ENCODE measurements at regions not wholly inside any gene's neighbourhood (a gene's known extent, or its start where the extent isn't known, plus 50 kb on each side); places are given as distances from the start of the nearest gene placed in this dataset.

DNA sequence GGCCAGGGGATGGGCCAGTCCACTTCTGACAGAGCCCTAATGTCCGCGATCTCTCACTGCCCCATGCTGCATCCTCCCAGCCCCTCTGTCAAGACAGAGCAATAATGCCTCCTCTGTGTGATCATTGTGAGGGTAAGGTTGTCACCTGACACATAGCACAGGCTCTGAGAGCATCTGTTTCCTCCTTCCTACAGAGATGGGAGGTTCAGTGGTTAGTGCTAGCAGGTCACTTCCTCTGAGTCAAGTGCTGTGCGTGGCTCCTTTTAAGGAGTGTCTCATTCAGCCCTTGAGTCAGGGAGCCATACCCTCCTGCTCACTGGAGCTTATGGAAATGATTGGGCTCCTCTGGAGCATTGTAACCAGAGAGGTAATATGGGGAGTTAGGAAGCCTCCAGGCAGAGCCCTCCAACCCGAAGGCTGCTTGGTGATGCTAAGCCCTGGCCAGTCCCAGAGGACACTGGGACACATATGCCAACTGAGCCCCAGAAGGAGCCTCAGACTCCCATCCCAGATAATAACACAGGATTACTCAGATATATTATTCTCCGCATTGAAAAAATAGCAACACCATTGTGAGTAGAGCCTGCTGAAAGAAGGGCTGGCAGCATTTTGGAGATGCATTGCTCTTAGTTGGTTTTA is 189.0 kb downstream of the GALNT1 start:
- H3K9me3 ChIP-seq: no peaks in the 10 kb centered on the region
- H3K4me3 ChIP-seq: no peak overlapping the region
- intact Hi-C loops (cut with DNase I): no loop called here
- TF ChIP-seq POLR2A (IDR thresholded peaks at IDR 0.05) (no peak), POLR2AphosphoS5 (IDR thresholded peaks at IDR 0.05) (no peak)
- TF ChIP-seq, protein P1, sequence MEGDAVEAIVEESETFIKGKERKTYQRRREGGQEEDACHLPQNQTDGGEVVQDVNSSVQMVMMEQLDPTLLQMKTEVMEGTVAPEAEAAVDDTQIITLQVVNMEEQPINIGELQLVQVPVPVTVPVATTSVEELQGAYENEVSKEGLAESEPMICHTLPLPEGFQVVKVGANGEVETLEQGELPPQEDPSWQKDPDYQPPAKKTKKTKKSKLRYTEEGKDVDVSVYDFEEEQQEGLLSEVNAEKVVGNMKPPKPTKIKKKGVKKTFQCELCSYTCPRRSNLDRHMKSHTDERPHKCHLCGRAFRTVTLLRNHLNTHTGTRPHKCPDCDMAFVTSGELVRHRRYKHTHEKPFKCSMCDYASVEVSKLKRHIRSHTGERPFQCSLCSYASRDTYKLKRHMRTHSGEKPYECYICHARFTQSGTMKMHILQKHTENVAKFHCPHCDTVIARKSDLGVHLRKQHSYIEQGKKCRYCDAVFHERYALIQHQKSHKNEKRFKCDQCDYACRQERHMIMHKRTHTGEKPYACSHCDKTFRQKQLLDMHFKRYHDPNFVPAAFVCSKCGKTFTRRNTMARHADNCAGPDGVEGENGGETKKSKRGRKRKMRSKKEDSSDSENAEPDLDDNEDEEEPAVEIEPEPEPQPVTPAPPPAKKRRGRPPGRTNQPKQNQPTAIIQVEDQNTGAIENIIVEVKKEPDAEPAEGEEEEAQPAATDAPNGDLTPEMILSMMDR (IDR thresholded peaks at IDR 0.05): no peak
- H3K27me3 ChIP-seq (replicated peaks; ENCODE audit: insufficient read depth): no peaks in the 10 kb centered on the region
- H3K36me3 ChIP-seq: no peaks in the 10 kb centered on the region
- WGBS: 57% methylated on average over 5 of the region's 5 CpGs
- no peak for DNase-seq (ENCODE audit: low spot score)
- H3K27ac ChIP-seq: no peak overlapping the region
- H3K4me1 ChIP-seq (replicated peaks): no peaks in the 10 kb centered on the region

DNA sequence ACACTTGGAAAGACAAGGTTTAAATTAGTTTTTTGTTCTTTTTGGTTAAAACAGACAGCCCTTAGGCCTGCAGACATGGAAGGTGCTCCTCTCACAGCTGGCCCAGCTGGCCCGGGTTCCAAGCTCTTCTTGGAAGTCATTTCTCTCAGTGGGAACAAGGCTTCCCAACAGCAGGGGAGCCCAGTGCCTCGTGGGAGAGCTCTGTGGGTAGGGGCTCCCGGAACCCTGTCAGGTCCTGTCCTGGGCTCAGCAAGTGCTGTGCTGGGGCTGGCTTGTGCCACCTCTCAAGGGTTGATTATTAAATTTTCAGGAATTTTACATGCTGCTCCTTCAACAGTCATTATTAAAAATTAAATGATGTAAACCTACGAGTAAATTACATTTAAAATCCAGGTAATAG is 189.6 kb downstream of the GALNT1 start:
- TF ChIP-seq POLR2AphosphoS5 (IDR thresholded peaks at IDR 0.05) (no peak), POLR2A (IDR thresholded peaks at IDR 0.05) (no peak)
- TF ChIP-seq, protein P1 (IDR thresholded peaks at IDR 0.05): no peak
- H3K4me3 ChIP-seq: no peak overlapping the region
- H3K4me1 ChIP-seq (replicated peaks): no peaks in the 10 kb centered on the region
- 80% methylated on average over 4 of the region's 4 CpGs for WGBS
- H3K36me3 ChIP-seq: no peaks in the 10 kb centered on the region
- H3K9me3 ChIP-seq: no peaks in the 10 kb centered on the region
- H3K27me3 ChIP-seq (replicated peaks; ENCODE audit: insufficient read depth): no peaks in the 10 kb centered on the region
- no peak for DNase-seq (ENCODE audit: low spot score)
- intact Hi-C loops (cut with DNase I): no loop called here
- H3K27ac ChIP-seq: no peak overlapping the region

DNA sequence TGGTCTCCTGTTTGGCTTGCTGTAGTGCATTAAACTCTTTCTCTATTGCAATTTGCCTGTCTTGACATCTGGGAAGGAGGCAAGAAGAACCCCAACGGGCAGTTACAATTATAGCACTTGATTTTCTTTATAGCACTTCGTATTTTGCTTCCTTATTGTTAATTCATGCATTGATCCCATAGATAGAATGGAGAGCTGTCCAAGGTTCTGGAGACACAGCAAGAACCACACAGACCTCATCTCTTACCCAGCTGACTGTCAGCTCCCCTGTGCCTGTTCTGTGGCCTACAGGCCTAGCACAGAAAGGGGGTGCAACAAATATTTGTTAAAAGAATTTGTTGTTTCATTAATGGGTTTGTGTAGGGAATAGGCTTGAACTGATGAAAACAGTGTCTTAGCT is 194.3 kb downstream of the GALNT1 start:
- Histone ChIP-seq H3K27me3 (replicated peaks; ENCODE audit: insufficient read depth) (no peaks in the 10 kb centered on the region), H3K4me1 (replicated peaks) (no peaks in the 10 kb centered on the region), H3K27ac (no peak overlapping the region), H3K9me3 (no peaks in the 10 kb centered on the region), H3K4me3 (no peak overlapping the region), H3K36me3 (no peaks in the 10 kb centered on the region)
- intact Hi-C loops (cut with DNase I): no loop called here
- TF ChIP-seq, protein P1 (IDR thresholded peaks at IDR 0.05): no peak
- TF ChIP-seq POLR2AphosphoS5 (IDR thresholded peaks at IDR 0.05) (no peak), POLR2A (IDR thresholded peaks at IDR 0.05) (no peak)
- DNase-seq (ENCODE audit: low spot score): no peak
- WGBS: 47% methylated on average over 2 of the region's 2 CpGs

DNA sequence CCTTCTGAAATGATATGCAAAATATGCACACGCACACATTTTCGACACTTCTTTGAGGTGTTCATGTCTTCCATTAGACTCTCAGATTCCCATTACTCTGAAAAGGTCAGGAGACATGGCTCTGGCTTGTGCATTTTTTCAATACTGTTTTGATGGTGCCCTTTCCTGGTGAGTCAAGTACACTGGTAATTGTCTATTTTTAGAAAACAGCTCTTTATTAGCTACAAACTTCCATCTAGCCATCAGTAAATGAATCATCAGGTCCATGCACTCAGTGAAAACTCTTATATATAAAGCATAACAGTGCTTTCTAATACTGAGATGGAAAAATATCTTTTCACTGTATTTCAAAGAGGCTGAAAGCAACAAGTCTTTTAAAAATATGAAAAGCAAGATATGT is 194.9 kb downstream of the GALNT1 start:
- TF ChIP-seq POLR2AphosphoS5 (IDR thresholded peaks at IDR 0.05): no peak
- TF ChIP-seq, protein P1 (IDR thresholded peaks at IDR 0.05): no peak
- no peak for TF ChIP-seq POLR2A (IDR thresholded peaks at IDR 0.05)
- H3K4me1 ChIP-seq (replicated peaks): no peaks in the 10 kb centered on the region
- 97% methylated on average over 2 of the region's 2 CpGs for WGBS
- H3K36me3 ChIP-seq: no peaks in the 10 kb centered on the region
- DNase-seq (ENCODE audit: low spot score): no peak
- H3K9me3 ChIP-seq: no peaks in the 10 kb centered on the region
- no peaks in the 10 kb centered on the region for H3K27me3 ChIP-seq (replicated peaks; ENCODE audit: insufficient read depth)
- no peak overlapping the region for H3K27ac ChIP-seq
- no peak overlapping the region for H3K4me3 ChIP-seq
- intact Hi-C loops (cut with DNase I): no loop called here

DNA sequence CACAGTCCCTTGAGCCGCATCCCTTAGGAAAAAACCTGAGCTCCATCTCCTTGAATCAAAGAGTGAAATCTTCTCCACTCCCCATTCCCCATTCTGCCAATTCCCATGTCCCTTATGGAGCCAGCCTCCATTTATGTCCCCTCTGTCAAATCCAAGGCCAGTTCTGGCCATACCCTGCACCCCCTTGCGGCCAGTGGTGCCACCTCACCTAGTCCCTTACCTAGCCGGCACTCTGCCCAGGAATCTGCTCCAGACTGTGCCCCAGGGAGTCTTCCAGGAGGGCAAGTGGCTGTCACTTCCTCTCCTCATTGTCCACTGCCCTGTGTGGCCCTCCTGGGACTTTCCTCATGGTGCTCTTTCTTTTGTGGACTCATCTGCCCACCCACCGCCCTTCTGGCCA is 195.4 kb upstream of the RMP24 start:
- Histone ChIP-seq H3K9me3 (no peaks in the 10 kb centered on the region), H3K27ac (no peak overlapping the region), H3K4me1 (replicated peaks) (no peaks in the 10 kb centered on the region), H3K36me3 (no peaks in the 10 kb centered on the region), H3K27me3 (replicated peaks; ENCODE audit: insufficient read depth) (no peaks in the 10 kb centered on the region), H3K4me3 (no peak overlapping the region)
- intact Hi-C loops (cut with DNase I): no loop called here
- WGBS: 79% methylated on average over 4 of the region's 4 CpGs
- DNase-seq (ENCODE audit: low spot score): no peak
- TF ChIP-seq, protein P1 (IDR thresholded peaks at IDR 0.05): no peak
- TF ChIP-seq POLR2A (IDR thresholded peaks at IDR 0.05) (no peak), POLR2AphosphoS5 (IDR thresholded peaks at IDR 0.05) (no peak)
